GM19467 (cell line): ENCODE measurements at regions not wholly inside any gene's neighbourhood (a gene's known extent, or its start where the extent isn't known, plus 50 kb on each side); places are given as distances from the start of the nearest gene placed in this dataset.

Experiments
- ATAC-seq: cut with Tn5 transposase; IDR thresholded peaks from one replicate; pipeline ENCODE4 v1.9.1; 2021; ENCODE audit warnings: mild to moderate bottlenecking, moderate library complexity; ENCODE audit not compliant: unreplicated experiment

- ATAC-seq: no peak
These were observed 190.5 kb upstream of the NRP1 start for GRCh38 chr10:33524966-33525365.

DNA sequence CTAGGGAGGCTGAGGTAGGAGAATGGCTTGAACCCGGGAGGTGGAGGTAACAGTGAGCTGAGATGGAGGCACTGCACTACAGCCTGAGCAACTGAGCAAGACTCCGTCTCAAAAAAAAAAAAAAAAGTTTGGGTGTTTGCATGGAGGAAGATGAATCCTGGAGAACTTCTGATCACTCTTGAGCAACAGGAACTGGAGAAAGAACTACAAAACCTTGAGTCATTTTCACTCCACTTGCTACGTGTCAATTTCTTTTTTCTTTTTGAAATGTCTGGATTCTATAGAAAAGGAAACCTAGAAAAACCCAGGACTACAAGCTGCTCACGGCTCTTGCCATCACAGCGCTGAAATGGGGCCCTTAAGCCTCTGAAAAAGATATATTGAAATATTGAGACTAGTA lies 189.6 kb upstream of the NRP1 start:
- ATAC-seq: no peak

DNA sequence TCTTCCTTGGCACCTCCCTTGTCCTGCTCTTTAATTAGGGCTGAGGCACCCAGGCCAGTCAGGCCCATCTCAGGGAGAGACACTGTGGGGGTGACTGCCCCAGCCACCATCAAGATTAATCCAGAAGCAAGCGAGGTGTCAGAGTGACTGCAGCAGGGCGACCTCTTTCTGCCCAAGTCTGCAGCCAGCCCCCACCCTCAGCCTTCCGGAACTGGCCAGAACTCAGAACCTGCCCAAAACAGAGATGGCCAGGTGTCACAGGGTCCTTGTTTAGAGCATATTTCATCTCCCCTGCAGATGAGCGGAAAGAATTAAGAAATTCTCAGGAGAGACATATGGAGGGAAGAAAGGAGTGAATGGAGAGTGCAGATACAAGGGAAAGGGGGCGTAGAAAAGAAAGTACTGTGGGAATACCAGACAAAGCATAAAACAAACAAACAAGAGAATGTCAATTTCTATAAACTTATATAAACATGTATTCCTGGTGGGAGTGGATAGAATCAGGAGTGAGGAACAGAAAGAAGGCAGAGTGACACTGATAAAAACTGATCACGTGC lies 188.8 kb upstream of the NRP1 start:
- ATAC-seq: no peak

DNA sequence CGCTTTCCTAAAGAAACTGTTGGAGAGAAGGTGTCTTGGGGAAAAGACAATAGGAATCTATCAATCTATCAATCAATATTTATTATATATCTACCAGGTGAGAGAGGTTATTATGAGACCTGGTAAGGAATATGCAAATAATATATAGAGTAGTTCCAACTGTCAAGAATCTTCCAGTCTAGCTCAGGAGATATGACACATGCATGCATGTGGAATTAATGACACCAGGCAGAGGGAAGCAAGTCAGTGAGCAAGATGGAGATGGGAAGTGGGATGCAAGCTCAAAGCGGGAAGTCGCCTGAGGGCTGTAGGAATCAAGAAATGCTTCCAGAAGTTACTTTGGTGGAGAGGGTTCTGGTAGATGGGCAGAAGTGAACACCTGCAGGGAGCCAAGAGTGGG lies 187.4 kb upstream of the NRP1 start:
- ATAC-seq: no peak

DNA sequence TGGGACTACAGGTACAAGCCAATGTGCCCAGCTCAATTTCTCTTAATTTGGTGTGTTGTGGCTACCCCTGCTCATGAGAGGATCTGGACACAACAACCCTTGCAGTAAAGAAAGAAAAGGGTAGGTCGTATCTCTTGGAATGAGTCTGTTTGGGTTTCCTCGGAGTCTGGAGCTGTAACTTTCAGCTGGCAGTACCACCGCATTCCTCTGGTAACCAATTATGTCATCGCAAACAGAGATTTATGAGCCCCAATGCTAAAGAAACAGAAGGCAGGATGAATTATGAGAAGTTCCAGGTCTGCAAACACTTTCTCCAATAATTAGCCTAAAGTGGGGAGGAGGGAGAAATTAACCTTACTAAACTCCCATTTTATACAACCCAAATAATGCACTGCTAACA lies 186.6 kb upstream of the NRP1 start:
- ATAC-seq: no peak

GRCh38 chr10:33520223-33520622 lies 185.8 kb upstream of the NRP1 start:
- no peak for ATAC-seq

GRCh38 chr10:33519130-33519860 lies 184.8 kb upstream of the NRP1 start:
- no peak for ATAC-seq

DNA sequence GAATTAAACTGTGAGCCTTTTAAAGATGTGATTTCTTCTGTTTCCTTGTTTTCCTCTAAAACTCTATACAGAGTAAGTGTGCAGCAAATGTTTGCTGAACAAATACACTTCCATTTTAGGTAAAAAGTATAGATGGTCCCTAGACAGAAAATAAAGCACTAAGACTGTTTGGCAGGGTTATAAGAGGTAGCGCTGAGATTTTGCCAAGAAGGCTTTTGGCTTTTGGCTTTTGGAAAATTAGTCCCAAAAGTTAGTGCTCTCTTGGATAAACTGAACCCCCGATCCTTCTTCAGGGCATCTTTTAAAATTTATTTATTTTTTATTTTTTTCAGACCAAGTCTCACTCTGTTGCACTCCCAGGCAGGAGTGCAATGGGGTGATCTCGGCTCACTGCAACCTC lies 175.7 kb upstream of the NRP1 start:
- no peak for ATAC-seq

DNA sequence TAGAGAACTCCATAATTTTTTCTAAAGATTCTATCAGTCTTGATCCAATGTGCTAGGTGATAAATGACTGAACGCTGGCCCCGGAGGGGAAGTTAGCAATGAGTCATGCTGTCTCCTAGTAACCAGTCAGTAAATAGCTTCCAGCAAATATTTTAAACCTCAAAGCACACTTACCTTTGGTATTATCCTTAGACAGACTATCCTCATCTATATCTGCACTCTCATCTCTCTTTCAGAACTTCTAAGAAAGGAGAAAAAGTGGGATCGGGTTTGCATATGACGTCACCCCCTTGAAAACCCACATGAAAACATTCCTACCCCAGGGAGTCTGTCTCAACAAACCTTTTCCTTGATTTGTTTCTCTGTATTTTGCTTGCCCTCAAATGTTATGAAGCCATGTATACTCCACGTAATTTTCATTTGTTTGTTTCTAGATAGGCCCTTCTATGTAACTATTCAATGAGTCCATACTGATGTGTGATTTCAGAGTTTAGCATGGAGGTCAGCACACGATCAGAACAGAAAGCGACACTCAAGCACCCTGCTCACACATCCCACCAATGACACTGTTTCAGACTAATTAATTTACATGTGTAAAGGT lies 174.9 kb upstream of the NRP1 start:
- peak; percentile 53 for ATAC-seq

GRCh38 chr10:33507662-33508425 lies 173.4 kb upstream of the NRP1 start:
- ATAC-seq: no peak

- peak; percentile 69 for ATAC-seq
These were observed 172.6 kb upstream of the NRP1 start for GRCh38 chr10:33506838-33507661.

GRCh38 chr10:33506391-33506790 lies 171.9 kb upstream of the NRP1 start:
- no peak for ATAC-seq

DNA sequence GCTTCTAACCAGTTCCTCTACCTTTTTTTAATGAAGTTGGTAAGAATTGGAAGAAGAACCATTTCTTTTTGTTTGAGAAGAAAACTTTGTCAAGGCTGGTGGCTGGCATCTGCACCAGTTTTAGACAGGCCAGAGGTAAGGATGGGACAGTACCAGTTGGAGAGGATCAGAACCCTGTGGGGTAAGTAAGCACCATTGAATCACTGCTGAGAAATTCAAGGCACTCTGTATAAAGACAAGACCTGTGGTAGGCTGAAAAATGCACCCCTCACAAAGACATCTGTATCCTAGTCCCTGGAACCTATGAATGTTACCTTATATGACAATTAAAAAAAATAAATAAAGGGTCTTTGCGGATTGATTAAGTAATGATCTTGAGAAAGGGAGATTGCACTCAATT lies 166.7 kb upstream of the NRP1 start:
- no peak for ATAC-seq

GRCh38 chr10:33498391-33498891 lies 164.0 kb upstream of the NRP1 start:
- no peak for ATAC-seq

DNA sequence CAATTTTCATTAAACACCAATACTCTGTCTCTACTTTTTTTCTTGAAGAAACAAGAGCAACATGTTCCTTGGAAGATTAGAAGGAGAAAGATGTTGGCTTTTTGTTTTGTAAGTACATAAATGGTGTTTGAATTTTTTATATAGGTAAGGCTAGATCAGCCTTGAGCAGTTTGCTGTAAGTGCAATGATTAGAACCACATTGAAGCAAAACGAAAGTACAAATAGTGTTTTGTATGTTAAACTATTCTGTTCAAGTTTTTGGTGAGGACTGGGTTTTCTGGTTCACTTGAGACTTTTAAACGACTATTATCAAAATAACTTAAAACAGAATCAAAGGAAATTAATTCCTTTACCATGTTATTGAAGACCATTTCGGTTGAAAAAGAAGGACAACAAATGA lies 162.9 kb upstream of the NRP1 start:
- no peak for ATAC-seq

DNA sequence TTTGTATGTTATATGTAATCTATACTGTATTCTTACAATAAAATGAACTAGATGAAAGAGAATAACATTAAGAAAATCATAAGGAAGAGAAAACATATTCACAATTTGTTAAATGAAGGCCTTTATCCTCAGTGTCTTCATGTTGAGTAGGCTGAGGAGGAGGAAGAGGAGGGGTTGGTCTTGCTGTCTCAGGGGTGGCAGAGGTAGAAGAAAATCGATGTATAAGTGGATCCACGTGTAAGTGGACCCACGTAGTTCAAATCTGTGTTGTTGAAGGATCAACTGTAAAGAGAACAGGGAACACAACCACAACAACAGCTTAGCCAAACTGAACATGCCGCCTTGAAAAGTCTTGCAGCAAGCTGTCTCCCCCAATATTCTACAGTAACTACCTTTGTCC lies 161.6 kb upstream of the NRP1 start:
- ATAC-seq: no peak

DNA sequence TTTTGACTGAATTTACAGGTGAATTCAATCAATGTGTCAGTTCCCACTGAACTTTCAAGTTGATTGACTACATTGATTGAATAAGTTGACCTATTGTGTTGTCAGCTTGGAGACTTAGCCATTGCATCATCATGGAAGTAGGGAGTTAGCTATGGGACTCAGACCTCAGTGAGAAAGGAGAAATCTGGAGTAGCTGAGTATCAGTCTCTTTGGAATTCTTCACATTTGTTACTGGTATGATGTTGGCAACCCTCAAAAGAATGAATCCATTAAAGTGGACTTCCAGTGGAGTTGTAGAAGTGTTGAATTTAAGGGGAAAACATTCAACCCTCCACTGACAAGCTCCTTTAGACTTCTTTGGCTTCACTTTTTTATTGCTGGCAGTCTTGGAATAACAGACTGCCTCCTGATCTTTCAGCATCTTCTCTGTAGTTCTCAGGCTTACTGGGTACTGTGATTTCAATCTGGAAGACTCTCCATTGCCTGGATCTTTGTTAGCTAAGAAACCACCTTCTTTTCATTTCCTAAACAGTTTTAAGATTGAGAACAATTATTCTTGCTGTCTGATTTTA lies 160.3 kb upstream of the NRP1 start:
- no peak for ATAC-seq

DNA sequence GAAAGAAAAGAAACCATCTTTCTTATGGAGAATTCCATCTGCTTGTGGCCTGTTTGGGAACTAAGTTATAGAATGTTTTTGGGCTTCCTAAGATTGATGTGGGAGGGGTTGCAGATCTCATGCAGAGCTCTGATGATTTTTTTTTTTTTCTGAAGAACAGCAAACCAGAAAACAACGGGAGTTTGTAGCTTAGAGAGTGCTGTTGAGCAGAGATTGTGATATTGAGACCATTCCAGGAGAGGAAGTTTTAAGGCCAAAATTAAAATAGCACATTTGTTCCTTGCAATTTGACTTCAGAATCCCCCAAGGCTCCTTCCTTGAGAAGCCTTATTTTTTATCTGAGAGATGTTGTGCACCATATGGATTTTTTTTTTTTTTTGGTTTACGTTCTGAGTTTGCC lies 159.5 kb upstream of the NRP1 start:
- ATAC-seq: no peak

- ATAC-seq: no peak
These were observed 159.0 kb upstream of the NRP1 start for GRCh38 chr10:33493497-33493896.

GRCh38 chr10:33492701-33493345 lies 158.4 kb upstream of the NRP1 start:
- ATAC-seq: no peak
